ENCODE measurements at regions not wholly inside any gene's neighbourhood (a gene's known extent, or its start where the extent isn't known, plus 50 kb on each side); places are given as distances from the start of the nearest gene placed in this dataset.

- no peak for TF ChIP-seq CTCF (IDR thresholded peaks at IDR 0.05)
- TF ChIP-seq POLR2AphosphoS5 (IDR thresholded peaks at IDR 0.05), result no peak
- TF ChIP-seq POLR2A (IDR thresholded peaks at IDR 0.05), result no peak
- TF ChIP-seq EP300 (IDR thresholded peaks at IDR 0.05), result no peak
Measured at GRCh38 chr9:87065981-87066380, 118.7 kb upstream of the GAS1 start.

Data from suprapubic skin (tissue), 4 donors.